Astrocyte of the spinal cord (primary cell): ENCODE measurements at regions not wholly inside any gene's neighbourhood (a gene's known extent, or its start where the extent isn't known, plus 50 kb on each side); places are given as distances from the start of the nearest gene placed in this dataset.

Experiments used
- DNase-seq: peaks from one replicate; pipeline ENCODE4 v3.0.0; 2011; ENCODE audit warnings: low read depth, low spot score
- H3K4me3 ChIP-seq: 2 replicates; pipeline ENCODE4 v1.5.1; 2011; ENCODE audit warnings: low read depth, mild to moderate bottlenecking, low read length, moderate library complexity
- in situ Hi-C: cut with HindIII; loops from 2 replicates; pipeline ENCODE4 v1.10.0; 2017; ENCODE audit warnings: low sequenced_read_pairs
- TF ChIP-seq, protein P1 (sequence below): IDR thresholded peaks from 2 replicates; pipeline ENCODE4 v1.5.1; 2012; ENCODE audit warnings: low read depth, mild to moderate bottlenecking, low read length, inconsistent platforms

DNA sequence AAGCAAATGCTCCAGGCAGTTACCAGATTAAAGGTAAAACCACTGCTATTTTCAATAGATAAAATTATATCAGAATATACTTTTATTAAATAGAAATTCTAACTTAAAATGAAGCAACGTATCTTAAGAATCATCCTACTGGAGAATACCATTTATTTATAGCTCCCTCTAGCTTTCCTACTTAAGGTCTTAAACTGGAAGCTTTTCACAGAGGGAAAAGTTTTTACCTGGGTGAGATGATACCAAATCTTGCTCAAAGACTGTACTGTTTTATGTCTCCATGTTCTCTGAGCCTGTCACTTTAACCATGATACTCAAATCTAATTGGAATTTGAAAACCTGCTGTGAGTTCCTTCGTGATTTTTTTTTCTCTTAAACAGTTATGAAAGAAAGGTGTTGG lies 291.8 kb downstream of the AASDHPPT start:
- H3K4me3 ChIP-seq, result no peak overlapping the region
- in situ Hi-C loops, result no loop called here
- DNase-seq, result no peak
- TF ChIP-seq, protein P1, sequence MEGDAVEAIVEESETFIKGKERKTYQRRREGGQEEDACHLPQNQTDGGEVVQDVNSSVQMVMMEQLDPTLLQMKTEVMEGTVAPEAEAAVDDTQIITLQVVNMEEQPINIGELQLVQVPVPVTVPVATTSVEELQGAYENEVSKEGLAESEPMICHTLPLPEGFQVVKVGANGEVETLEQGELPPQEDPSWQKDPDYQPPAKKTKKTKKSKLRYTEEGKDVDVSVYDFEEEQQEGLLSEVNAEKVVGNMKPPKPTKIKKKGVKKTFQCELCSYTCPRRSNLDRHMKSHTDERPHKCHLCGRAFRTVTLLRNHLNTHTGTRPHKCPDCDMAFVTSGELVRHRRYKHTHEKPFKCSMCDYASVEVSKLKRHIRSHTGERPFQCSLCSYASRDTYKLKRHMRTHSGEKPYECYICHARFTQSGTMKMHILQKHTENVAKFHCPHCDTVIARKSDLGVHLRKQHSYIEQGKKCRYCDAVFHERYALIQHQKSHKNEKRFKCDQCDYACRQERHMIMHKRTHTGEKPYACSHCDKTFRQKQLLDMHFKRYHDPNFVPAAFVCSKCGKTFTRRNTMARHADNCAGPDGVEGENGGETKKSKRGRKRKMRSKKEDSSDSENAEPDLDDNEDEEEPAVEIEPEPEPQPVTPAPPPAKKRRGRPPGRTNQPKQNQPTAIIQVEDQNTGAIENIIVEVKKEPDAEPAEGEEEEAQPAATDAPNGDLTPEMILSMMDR, result no peak

- H3K4me3 ChIP-seq, result no peak overlapping the region
- in situ Hi-C loops, result no loop called here
- no peak for DNase-seq
- TF ChIP-seq, protein P1, result no peak
Measured at GRCh38 chr11:106378513-106379179, 301.2 kb downstream of the AASDHPPT start.

GRCh38 chr11:106379265-106379664 lies 301.8 kb downstream of the AASDHPPT start:
- in situ Hi-C loops, result no loop called here

DNA sequence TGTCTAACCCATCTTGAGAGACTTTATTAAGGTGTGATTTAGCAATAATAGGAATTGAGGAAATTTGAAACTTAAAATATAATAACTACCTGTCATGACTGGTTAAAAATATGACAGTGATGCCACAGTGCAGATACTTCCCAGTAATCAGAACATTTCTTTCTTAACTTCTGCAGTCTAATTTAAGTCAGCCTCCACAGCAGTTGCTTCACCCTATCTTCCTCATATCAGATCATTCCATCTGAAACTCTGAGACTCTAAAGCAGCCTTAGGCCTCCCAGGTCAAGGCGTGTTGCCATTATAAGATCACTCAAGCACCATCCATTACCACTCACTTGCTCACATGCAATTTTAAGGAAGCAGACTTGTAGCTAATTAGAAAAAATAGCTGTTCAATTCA lies 302.2 kb downstream of the AASDHPPT start:
- H3K4me3 ChIP-seq, result no peak overlapping the region
- in situ Hi-C loops, result no loop called here
- TF ChIP-seq, protein P1, result no peak
- no peak for DNase-seq

More at GRCh38 chr11:106379265-106379664, 301.8 kb downstream of the AASDHPPT start:
- no peak for DNase-seq
- H3K4me3 ChIP-seq, result no peak overlapping the region
- TF ChIP-seq, protein P1, result no peak

DNA sequence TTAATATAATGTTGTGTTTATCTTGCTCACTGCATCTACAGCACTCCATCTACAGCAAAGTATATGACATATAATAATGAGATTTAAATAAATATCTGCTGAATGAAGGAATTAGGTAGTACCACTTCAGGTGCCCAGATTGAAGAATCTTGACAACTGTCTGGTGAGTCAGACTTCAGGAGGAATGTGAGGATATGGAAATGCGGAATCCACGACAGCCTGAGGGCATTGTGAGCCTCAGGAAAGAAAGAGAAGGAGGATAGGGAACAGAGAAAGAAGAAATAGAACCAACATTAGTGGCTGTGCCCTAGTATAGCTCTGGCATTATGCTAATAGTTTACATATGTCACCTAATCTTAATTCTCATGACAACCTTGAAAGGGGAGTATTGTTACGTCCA lies 304.4 kb downstream of the AASDHPPT start:
- DNase-seq, result no peak
- TF ChIP-seq, protein P1, result no peak
- in situ Hi-C loops, result no loop called here
- H3K4me3 ChIP-seq, result no peak overlapping the region

GRCh38 chr11:106384429-106384828 lies 307.0 kb downstream of the AASDHPPT start:
- no peak overlapping the region for H3K4me3 ChIP-seq
- in situ Hi-C loops, result no loop called here
- no peak for DNase-seq
- TF ChIP-seq, protein P1, result no peak
